Body of pancreas (tissue), 4 donors: ENCODE measurements at regions not wholly inside any gene's neighbourhood (a gene's known extent, or its start where the extent isn't known, plus 50 kb on each side); places are given as distances from the start of the nearest gene placed in this dataset.

Experiments
- ATAC-seq: fragments of 150-250 bp; one replicate; pipeline ENCODE4 v1.9.1; 2016
- DNase-seq, 4 donors: peaks; one replicate each; pipeline ENCODE4 v3.0.0-alpha.2; 2019
- H3K27ac ChIP-seq, 4 donors: fragments of 200-600 bp; sonication (generic); 1 replicate in 3 of 4; 2 replicates in 1 of 4; pipeline versions ENCODE4 v1.5.1 to v1.6.1; 2016 to 2019; ENCODE audit warnings: mild to moderate bottlenecking in 1 of 4, mixed read lengths in 1 of 4, moderate library complexity in 1 of 4
- H3K27me3 ChIP-seq, 2 donors: fragments of 200-600 bp; sonication (generic); one replicate each; pipeline ENCODE4 v1.6.0; 2016; ENCODE audit warnings: mild to moderate bottlenecking in 1 of 2
- H3K36me3 ChIP-seq, 2 donors: fragments of 200-600 bp; sonication (generic); replicated peaks in 1 of 2; 2 replicates each; pipeline ENCODE4 v1.5.1; 2016; ENCODE audit warnings: low read depth in 2 of 2; ENCODE audit not compliant: insufficient read depth in 1 of 2
- H3K4me1 ChIP-seq: fragments of 200-600 bp; sonication (generic); one replicate; pipeline ENCODE4 v1.6.0; 2016
- H3K4me3 ChIP-seq, 2 donors: fragments of 200-600 bp; sonication (generic); 1 replicate in 1 of 2; 2 replicates in 1 of 2; pipeline ENCODE4 v1.5.1; 2016 to 2019
- H3K9me3 ChIP-seq, 3 donors: fragments of 200-600 bp; sonication (generic); 1 replicate in 2 of 3; 2 replicates in 1 of 3; pipeline ENCODE4 v1.5.1; 2016
- POLR2A ChIP-seq, 3 donors: fragments of 450-650 bp; IDR thresholded peaks; one replicate each; pipeline ENCODE4 v1.6.1; 2016; ENCODE audit warnings: antibody characterized with exemption in 3 of 3, mild to moderate bottlenecking in 2 of 3
- WGBS, 2 donors: methylation state at CpG; one replicate each; pipeline ENCODE4 v1.1.5; 2017; 5-methylcytosine and 5-hydroxymethylcytosine counted together
- intact Hi-C: fragments of 100-400 bp; cut with DNase I; formaldehyde crosslinking; loops from one replicate; pipeline ENCODE4 v1.15.1; 2023
- TF ChIP-seq, protein P1 (sequence below), 7 experiments: fragments of 450-650 bp in 4 of 7; fragments of 200-600 bp in 3 of 7; sonication (generic) in 3 of 7; IDR thresholded peaks; one replicate each; pipeline ENCODE4 v1.5.1; 2016 to 2019; ENCODE audit warnings: antibody characterized with exemption in 7 of 7

DNA sequence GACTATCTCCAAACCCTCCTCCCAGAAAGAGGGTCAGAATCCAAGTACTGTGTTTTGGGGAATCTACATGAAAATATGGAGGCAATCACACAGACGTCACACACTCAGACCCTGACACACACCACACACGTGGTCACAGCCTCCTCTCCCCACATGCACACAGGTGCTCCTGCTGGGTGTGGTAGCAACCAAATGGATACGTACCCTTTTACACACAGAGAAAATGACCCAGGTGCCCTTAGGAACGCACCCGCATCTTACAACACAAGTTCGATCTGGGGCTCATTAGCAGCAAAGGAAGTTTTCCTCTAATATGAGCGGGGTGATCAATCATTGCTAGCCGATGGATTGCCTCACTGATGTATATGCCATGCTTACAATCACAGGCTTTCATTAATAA, 480.2 kb upstream of the KLF4 start:
- no peaks in the 10 kb centered on the region for H3K36me3 ChIP-seq
- DNase-seq (no peak), ATAC-seq (no peak)
- 63 to 69% methylated on average over 8 of the region's 8 CpGs for WGBS, 2 donors
- no peak overlapping the region for H3K4me3 ChIP-seq
- H3K9me3 ChIP-seq: no peaks in the 10 kb centered on the region
- TF ChIP-seq, protein P1, sequence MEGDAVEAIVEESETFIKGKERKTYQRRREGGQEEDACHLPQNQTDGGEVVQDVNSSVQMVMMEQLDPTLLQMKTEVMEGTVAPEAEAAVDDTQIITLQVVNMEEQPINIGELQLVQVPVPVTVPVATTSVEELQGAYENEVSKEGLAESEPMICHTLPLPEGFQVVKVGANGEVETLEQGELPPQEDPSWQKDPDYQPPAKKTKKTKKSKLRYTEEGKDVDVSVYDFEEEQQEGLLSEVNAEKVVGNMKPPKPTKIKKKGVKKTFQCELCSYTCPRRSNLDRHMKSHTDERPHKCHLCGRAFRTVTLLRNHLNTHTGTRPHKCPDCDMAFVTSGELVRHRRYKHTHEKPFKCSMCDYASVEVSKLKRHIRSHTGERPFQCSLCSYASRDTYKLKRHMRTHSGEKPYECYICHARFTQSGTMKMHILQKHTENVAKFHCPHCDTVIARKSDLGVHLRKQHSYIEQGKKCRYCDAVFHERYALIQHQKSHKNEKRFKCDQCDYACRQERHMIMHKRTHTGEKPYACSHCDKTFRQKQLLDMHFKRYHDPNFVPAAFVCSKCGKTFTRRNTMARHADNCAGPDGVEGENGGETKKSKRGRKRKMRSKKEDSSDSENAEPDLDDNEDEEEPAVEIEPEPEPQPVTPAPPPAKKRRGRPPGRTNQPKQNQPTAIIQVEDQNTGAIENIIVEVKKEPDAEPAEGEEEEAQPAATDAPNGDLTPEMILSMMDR (IDR thresholded peaks at IDR 0.05): no peak
- no peak for TF ChIP-seq POLR2A (IDR thresholded peaks at IDR 0.05)
- H3K27ac ChIP-seq: no peak overlapping the region
- intact Hi-C loops: no loop called here
- no peaks in the 10 kb centered on the region for H3K27me3 ChIP-seq
- H3K4me1 ChIP-seq: no peaks in the 10 kb centered on the region

DNA sequence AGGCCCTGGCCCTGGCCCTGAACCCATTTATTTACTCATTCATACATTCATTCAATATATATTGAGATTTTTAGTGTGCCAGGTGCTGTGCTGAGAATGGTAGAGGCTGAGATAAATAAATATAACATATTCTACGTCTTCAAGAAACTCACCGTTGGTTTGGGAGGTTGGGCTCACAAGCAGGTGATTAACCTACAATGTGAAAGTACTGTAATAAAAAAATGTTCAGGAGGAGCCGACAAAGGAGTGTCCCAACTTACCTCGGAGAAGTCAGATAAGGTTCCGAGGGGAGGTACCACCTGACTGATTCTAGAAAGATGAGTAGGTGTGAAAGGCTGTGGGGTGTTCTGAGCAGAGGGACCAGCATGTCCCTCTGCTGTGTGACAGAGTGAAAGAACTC, 479.6 kb upstream of the KLF4 start:
- Histone ChIP-seq H3K27ac (no peak overlapping the region), H3K4me3 (no peak overlapping the region), H3K9me3 (no peaks in the 10 kb centered on the region), H3K27me3 (no peaks in the 10 kb centered on the region), H3K4me1 (no peaks in the 10 kb centered on the region), H3K36me3 (no peaks in the 10 kb centered on the region)
- DNase-seq (no peak), ATAC-seq (no peak)
- WGBS, 2 donors: 79 to 87% methylated on average over 5 of the region's 5 CpGs
- intact Hi-C loops: no loop called here
- TF ChIP-seq POLR2A (IDR thresholded peaks at IDR 0.05): no peak
- TF ChIP-seq, protein P1 (IDR thresholded peaks at IDR 0.05): no peak

GRCh38 chr9:107963246-107963645, 473.7 kb upstream of the KLF4 start:
- DNase-seq: no peak
- no peak for ATAC-seq
- no peak overlapping the region for H3K4me3 ChIP-seq
- TF ChIP-seq, protein P1 (IDR thresholded peaks at IDR 0.05): no peak
- TF ChIP-seq POLR2A (IDR thresholded peaks at IDR 0.05): no peak
- no peaks in the 10 kb centered on the region for H3K27me3 ChIP-seq
- H3K9me3 ChIP-seq: no peaks in the 10 kb centered on the region
- no peak overlapping the region for H3K27ac ChIP-seq
- 43 to 77% methylated on average over 2 of the region's 2 CpGs for WGBS, 2 donors
- H3K36me3 ChIP-seq: no peaks in the 10 kb centered on the region
- peaks cover 5% of the 10 kb centered on the region for H3K4me1 ChIP-seq
- intact Hi-C loops: no loop called here

GRCh38 chr9:107960916-107961315, 471.3 kb upstream of the KLF4 start:
- Histone ChIP-seq H3K27ac (no peak overlapping the region), H3K9me3 (no peaks in the 10 kb centered on the region), H3K4me3 (no peak overlapping the region), H3K36me3 (no peaks in the 10 kb centered on the region), H3K4me1 (peaks cover 5% of the 10 kb centered on the region), H3K27me3 (no peaks in the 10 kb centered on the region)
- intact Hi-C loops: no loop called here
- 34 to 59% methylated on average over 2 of the region's 2 CpGs for WGBS, 2 donors
- no peak for ATAC-seq
- DNase-seq: no peak
- TF ChIP-seq, protein P1 (IDR thresholded peaks at IDR 0.05): no peak
- no peak for TF ChIP-seq POLR2A (IDR thresholded peaks at IDR 0.05)

DNA sequence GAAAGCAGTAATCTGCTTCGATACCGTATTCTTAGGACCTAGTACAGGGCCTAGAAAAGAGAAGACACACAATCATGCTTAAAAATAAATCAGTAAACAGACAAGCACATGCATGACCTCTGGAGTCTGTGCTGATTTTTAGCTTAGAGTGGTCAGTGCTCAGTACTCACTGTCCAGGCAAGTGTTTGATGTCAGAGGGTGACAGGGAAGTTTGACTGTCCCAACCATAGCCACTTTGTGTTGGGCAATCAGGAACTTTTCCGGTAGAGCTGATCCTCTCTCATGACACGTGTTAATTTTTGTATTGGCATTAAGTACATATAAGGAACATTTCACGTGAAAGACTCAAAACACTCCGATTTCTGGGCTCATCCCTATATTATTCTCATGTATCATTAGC, 464.7 kb upstream of the KLF4 start:
- Histone ChIP-seq H3K27me3 (no peaks in the 10 kb centered on the region), H3K36me3 (no peaks in the 10 kb centered on the region), H3K27ac (no peak overlapping the region), H3K4me1 (peaks cover 5% of the 10 kb centered on the region), H3K9me3 (no peaks in the 10 kb centered on the region), H3K4me3 (no peak overlapping the region)
- TF ChIP-seq, protein P1 (IDR thresholded peaks at IDR 0.05): no peak
- no peak for TF ChIP-seq POLR2A (IDR thresholded peaks at IDR 0.05)
- 81 to 87% methylated on average over 6 of the region's 6 CpGs for WGBS, 2 donors
- DNase-seq: peak in 1 of 4 donors; percentile 51
- intact Hi-C loops: no loop called here
- ATAC-seq: no peak
